Loucy (cell line): ENCODE measurements at regions not wholly inside any gene's neighbourhood (a gene's known extent, or its start where the extent isn't known, plus 50 kb on each side); places are given as distances from the start of the nearest gene placed in this dataset.

Source experiments
- CTCF ChIP-seq: fragments of 200-600 bp; sonication (generic); conservative IDR thresholded peaks from 2 replicates; pipeline ENCODE4 v1.5.1; 2014; ENCODE audit warnings: mild to moderate bottlenecking, antibody characterized with exemption, low read length
- EZH2phosphoT487 ChIP-seq: fragments of 200-600 bp; IDR thresholded peaks from 2 replicates; pipeline ENCODE4 v1.6.1; 2018; ENCODE audit warnings: antibody characterized with exemption, mild to moderate bottlenecking, moderate library complexity, borderline replicate concordance

GRCh38 chr10:2980791-2981360 is 86.5 kb upstream of the PFKP start:
- no peak for TF ChIP-seq CTCF
- TF ChIP-seq EZH2phosphoT487 = no peak
